NB4 (cell line): ENCODE measurements at regions not wholly inside any gene's neighbourhood (a gene's known extent, or its start where the extent isn't known, plus 50 kb on each side); places are given as distances from the start of the nearest gene placed in this dataset.

Source experiments
- POLR2A ChIP-seq: IDR thresholded peaks from 2 replicates; pipeline ENCODE4 v1.6.1; 2011; ENCODE audit warnings: mild to moderate bottlenecking; ENCODE audit not compliant: insufficient read length; ENCODE audit errors: extremely low read depth
- TF ChIP-seq, protein P1 (sequence below): IDR thresholded peaks from one replicate; pipeline ENCODE4 v1.5.1; 2012; ENCODE audit warnings: low read depth, low read length

DNA sequence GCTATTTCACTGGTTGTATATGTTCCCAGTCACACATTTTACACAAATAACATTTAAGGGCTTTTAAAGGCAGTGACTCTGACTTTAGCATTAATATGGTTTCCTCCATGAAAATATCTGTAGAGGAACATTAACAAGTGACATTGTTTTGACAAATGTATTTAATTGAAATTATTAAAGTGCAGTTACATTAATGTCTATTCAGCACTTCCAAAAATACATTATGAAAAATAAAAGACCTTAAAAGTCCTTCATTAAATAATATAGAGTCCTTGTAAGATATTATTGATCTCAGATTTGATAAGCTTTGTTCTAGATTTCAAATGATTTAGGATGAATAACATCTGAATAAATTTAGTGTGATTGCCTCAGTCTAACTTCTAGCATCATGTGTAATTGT, 951.9 kb upstream of the CHORDC1 start:
- no peak for TF ChIP-seq POLR2A
- TF ChIP-seq, protein P1, sequence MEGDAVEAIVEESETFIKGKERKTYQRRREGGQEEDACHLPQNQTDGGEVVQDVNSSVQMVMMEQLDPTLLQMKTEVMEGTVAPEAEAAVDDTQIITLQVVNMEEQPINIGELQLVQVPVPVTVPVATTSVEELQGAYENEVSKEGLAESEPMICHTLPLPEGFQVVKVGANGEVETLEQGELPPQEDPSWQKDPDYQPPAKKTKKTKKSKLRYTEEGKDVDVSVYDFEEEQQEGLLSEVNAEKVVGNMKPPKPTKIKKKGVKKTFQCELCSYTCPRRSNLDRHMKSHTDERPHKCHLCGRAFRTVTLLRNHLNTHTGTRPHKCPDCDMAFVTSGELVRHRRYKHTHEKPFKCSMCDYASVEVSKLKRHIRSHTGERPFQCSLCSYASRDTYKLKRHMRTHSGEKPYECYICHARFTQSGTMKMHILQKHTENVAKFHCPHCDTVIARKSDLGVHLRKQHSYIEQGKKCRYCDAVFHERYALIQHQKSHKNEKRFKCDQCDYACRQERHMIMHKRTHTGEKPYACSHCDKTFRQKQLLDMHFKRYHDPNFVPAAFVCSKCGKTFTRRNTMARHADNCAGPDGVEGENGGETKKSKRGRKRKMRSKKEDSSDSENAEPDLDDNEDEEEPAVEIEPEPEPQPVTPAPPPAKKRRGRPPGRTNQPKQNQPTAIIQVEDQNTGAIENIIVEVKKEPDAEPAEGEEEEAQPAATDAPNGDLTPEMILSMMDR: no peak
